Thyroid gland (tissue), 4 donors: ENCODE measurements at regions not wholly inside any gene's neighbourhood (a gene's known extent, or its start where the extent isn't known, plus 50 kb on each side); places are given as distances from the start of the nearest gene placed in this dataset.

Experiments
- POLR2A ChIP-seq, 2 donors: fragments of 450-650 bp; IDR thresholded peaks; one replicate each; pipeline ENCODE4 v1.6.1; 2017; ENCODE audit warnings: antibody characterized with exemption in 2 of 2, mild to moderate bottlenecking in 2 of 2, moderate library complexity in 1 of 2
- TF ChIP-seq, protein P1 (sequence below), 6 experiments: fragments of 200-600 bp in 3 of 6; fragments of 450-650 bp in 3 of 6; sonication (generic) in 3 of 6; IDR thresholded peaks; one replicate each; pipeline ENCODE4 v1.5.1; 2016 to 2019; ENCODE audit warnings: antibody characterized with exemption in 6 of 6, mild to moderate bottlenecking in 2 of 6, inconsistent platforms in 1 of 6, moderate library complexity in 1 of 6

DNA sequence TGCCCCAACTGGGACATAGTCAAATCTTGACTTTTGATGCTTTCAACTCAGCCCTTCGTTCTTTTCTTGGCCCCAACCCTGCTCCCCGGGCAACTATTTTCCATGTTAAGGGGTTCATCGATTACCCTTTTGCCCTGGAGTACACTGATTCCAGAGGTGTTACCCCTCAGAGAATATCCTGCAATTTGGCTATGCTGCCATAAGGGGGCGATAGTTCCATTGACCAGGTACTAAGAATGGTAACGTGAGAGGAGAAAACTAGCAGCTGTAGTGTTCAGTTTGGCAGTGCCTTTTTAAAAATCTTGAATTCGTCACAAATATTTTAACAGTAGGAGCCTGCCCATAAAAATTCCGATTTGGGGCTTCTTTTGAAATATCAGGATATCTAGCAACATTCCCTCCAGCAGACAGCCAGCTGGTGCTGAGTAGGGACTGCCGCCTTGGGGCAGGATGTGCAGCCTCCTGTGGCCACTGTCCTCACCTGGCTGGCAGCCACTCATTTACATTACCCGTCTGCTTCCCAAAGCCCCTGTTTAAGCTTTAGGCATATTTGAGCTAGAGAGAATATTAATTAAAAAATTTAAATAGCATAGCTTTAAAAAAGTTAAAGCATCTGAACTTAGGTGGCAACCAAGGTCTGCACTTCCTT, 146.3 kb upstream of the SKOR2 start:
- TF ChIP-seq POLR2A (IDR thresholded peaks at IDR 0.05) = no peak
- TF ChIP-seq, protein P1, sequence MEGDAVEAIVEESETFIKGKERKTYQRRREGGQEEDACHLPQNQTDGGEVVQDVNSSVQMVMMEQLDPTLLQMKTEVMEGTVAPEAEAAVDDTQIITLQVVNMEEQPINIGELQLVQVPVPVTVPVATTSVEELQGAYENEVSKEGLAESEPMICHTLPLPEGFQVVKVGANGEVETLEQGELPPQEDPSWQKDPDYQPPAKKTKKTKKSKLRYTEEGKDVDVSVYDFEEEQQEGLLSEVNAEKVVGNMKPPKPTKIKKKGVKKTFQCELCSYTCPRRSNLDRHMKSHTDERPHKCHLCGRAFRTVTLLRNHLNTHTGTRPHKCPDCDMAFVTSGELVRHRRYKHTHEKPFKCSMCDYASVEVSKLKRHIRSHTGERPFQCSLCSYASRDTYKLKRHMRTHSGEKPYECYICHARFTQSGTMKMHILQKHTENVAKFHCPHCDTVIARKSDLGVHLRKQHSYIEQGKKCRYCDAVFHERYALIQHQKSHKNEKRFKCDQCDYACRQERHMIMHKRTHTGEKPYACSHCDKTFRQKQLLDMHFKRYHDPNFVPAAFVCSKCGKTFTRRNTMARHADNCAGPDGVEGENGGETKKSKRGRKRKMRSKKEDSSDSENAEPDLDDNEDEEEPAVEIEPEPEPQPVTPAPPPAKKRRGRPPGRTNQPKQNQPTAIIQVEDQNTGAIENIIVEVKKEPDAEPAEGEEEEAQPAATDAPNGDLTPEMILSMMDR (IDR thresholded peaks at IDR 0.05) = peak in 1 of 6 experiments; percentile 10
